ENCODE measurements at regions not wholly inside any gene's neighbourhood (a gene's known extent, or its start where the extent isn't known, plus 50 kb on each side); places are given as distances from the start of the nearest gene placed in this dataset.
"Not testable (repeated sequence)": the region's sequence is repeated elsewhere in the genome, so short reads cannot be mapped to it uniquely, and the experiment has no call there.

DNA sequence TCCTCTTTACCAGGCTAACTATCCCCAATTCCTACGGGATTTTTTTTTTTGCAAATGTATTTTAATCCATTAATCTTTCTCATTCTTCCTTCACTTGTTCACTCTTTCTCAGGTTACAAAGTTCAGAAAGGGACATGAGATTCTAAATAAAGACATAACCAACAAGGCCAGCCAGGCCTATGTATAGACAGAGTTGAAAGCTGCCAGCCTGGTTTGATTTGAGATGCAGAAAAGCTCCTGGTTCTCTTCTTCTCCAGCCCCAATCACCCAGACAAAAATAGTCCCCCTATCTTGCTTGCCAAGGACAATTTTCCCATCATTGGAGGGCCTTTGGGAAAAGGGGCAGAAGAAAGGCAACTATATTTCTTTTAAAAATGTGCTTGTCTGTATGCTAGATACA is 398.8 kb downstream of the NFIB start:
- CTCF ChIA-PET = interaction anchor here (0.6 kb wide), 1 partner anchor 578 kb away, joined by 3 read pairs; no protein-coding TSS in a partner anchor
- TF ChIP-seq, protein P1, sequence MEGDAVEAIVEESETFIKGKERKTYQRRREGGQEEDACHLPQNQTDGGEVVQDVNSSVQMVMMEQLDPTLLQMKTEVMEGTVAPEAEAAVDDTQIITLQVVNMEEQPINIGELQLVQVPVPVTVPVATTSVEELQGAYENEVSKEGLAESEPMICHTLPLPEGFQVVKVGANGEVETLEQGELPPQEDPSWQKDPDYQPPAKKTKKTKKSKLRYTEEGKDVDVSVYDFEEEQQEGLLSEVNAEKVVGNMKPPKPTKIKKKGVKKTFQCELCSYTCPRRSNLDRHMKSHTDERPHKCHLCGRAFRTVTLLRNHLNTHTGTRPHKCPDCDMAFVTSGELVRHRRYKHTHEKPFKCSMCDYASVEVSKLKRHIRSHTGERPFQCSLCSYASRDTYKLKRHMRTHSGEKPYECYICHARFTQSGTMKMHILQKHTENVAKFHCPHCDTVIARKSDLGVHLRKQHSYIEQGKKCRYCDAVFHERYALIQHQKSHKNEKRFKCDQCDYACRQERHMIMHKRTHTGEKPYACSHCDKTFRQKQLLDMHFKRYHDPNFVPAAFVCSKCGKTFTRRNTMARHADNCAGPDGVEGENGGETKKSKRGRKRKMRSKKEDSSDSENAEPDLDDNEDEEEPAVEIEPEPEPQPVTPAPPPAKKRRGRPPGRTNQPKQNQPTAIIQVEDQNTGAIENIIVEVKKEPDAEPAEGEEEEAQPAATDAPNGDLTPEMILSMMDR (conservative IDR thresholded peaks at IDR 0.05; ENCODE audit: low read depth) = no peak
- DNase-seq (ENCODE audit: low spot score) = no peak
- no peak overlapping the region for H3K27ac ChIP-seq
- POLR2A ChIA-PET (ENCODE audit: low non-redundant PET) = no interaction called here

DNA sequence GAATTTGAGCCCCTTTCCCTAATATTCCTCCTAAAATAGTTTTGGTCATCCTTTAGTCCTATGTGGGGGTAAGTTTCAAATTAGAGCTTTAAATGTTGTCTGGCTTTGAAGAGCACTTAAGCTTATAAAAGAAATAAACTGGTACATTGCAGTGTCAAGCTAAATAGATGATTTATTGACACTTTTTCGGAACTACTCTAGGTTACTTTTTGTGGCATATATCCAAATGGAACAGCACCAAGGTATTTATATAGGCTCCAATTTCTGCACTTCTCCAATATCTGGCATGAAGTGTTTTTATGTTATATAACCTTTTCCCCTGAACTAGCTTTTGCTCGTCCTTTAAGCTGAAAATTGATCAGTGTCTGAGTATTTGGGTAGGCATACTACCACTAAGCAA is 402.5 kb downstream of the NFIB start:
- no peak overlapping the region for H3K27ac ChIP-seq
- TF ChIP-seq, protein P1 (conservative IDR thresholded peaks at IDR 0.05; ENCODE audit: low read depth) = no peak
- ChIA-PET CTCF (no interaction called here), POLR2A (ENCODE audit: low non-redundant PET) (no interaction called here)
- DNase-seq (ENCODE audit: low spot score) = no peak

DNA sequence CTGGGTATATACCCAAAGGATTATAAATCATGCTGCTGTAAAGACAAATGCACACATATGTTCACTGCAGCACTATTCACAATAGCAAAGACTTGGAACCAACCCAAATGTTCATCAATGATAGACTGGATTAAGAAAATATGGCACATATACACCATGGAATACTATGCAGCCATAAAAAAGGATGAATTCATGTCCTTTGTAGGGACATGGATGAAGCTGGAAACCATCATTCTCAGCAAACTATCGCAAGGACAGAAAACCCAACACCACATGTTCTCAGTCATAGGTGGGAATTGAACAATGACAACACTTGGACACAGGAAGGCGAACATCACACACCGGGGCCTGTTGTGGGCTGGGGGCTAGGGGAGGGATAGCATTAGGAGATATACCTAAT is 406.1 kb downstream of the NFIB start:
- POLR2A ChIA-PET (ENCODE audit: low non-redundant PET); DNase-seq (ENCODE audit: low spot score); CTCF ChIA-PET; H3K27ac ChIP-seq: not testable (repeated sequence)

DNA sequence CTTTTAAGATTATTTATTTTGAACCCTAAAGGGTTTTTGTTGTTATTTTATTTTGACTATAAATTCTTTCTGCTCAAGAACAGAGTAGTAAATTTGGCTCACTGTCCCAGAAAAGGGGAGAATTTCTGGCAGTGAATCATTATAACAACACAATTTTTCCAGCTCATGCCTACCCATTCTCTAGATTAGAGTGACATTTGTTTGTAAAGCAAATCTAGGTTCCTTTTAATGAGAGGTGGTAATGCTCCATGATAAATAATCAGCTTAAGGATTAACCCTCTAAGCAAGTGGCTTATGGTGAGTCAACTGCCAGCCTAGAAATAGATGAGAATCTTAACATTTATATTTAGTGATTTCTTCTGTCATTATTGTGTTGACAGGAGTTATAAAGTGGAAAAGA is 409.2 kb downstream of the NFIB start:
- DNase-seq (ENCODE audit: low spot score) = no peak
- ChIA-PET POLR2A (ENCODE audit: low non-redundant PET) (no interaction called here), CTCF (no interaction called here)
- H3K27ac ChIP-seq = no peak overlapping the region
- TF ChIP-seq, protein P1 (conservative IDR thresholded peaks at IDR 0.05; ENCODE audit: low read depth) = no peak

DNA sequence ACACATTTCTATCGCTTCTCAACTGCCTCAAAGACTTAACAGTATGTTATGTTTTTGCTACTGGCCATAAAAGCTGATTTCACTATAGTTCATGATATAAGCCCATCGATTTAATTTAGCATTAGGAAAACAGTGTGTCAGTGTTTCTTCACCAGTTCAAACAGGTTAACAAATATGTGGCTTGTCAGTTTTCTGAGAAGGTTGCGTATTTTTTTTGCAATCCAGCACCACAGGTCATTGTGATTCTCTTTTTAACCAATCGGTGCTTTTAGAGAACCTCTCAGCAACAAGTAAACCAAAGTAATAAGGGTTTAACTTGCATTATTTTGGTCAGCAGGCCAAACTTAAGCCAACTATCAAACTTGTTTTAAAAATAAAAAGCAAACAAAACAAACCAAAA is 409.6 kb downstream of the NFIB start:
- CTCF ChIA-PET = no interaction called here
- no peak overlapping the region for H3K27ac ChIP-seq
- DNase-seq (ENCODE audit: low spot score) = no peak
- TF ChIP-seq, protein P1 (conservative IDR thresholded peaks at IDR 0.05; ENCODE audit: low read depth) = no peak
- POLR2A ChIA-PET (ENCODE audit: low non-redundant PET) = no interaction called here

DNA sequence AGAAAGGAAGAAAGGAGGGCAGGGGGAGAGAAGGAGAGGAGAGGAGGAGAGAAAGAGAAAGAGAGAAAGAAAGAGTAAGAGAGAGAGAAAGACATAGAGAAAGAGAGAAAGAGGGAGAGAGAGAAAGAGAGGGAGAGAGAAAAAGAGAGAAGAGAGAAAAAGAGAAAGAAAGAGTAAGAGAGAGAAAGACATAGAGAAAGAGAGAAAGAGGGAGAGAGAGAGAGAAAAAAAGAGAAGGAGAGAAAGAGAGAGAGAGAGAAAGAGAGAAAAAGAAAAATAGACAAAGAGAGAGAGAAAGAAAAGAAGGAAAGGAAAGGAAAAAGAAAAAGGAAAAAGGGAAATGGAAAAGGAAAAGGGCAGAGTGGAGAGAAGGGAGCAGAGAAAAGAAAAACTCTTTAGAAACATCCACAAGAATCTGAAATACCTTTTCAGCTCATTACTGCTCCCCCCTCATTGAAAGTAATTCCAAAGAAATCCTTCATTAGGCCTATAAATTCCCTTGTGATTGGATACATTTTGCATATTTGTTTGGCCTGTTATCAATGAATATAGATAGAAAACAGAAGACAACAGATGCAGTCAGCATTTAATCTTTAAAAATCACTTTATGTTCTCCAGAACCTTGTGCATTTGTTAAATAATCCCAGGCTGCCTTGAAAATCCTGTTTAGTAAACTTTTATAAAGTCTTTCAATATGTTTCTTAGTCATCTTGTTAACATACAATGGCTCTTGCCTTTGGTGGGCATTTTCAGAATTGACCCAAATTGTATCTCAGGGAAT is 411.5 kb downstream of the NFIB start:
- no peak overlapping the region for H3K27ac ChIP-seq
- CTCF ChIA-PET = no interaction called here
- POLR2A ChIA-PET (ENCODE audit: low non-redundant PET) = no interaction called here
- no peak for DNase-seq (ENCODE audit: low spot score)
- TF ChIP-seq, protein P1 (conservative IDR thresholded peaks at IDR 0.05; ENCODE audit: low read depth) = no peak

DNA sequence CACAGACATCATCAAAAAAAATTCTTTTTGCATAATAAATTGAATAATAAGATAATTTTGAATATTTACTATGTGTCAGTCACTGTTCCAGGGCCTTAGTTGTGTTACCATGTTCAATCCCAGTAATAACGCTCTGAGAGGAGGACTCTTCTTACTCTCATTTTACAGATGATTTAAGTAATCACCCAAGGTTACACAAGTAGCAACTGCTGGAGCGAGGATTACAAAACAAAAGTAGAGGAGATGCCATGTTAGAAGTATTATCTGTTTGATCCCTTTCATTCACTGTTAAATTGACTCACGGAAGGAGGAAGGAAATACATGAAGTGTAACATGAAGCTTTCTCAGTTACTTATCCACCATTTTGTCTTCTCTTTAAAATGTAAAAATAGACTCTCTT is 412.8 kb downstream of the NFIB start:
- TF ChIP-seq, protein P1 (conservative IDR thresholded peaks at IDR 0.05; ENCODE audit: low read depth) = no peak
- no peak overlapping the region for H3K27ac ChIP-seq
- ChIA-PET CTCF (no interaction called here), POLR2A (ENCODE audit: low non-redundant PET) (no interaction called here)
- no peak for DNase-seq (ENCODE audit: low spot score)

Measured in RWPE1 (cell line).